Hematopoietic multipotent progenitor cell (in vitro differentiated cells): ENCODE measurements at regions not wholly inside any gene's neighbourhood (a gene's known extent, or its start where the extent isn't known, plus 50 kb on each side); places are given as distances from the start of the nearest gene placed in this dataset.
"Not testable (repeated sequence)": the region's sequence is repeated elsewhere in the genome, so short reads cannot be mapped to it uniquely, and the experiment has no call there.

Experiments used
- DNase-seq, 3 donors: peaks; one replicate each; pipeline ENCODE4 v3.0.0-alpha.2; 2011 to 2015; ENCODE audit warnings: low read depth in 2 of 3, low spot score in 2 of 3

- no peak for DNase-seq
These were observed 486.3 kb upstream of the PROK2 start for GRCh38 chr3:72271216-72271615.

- no peak for DNase-seq
These were observed 485.8 kb upstream of the PROK2 start for GRCh38 chr3:72270730-72271129.

- peak in 2 of 3 donors; percentile 72 to 81 for DNase-seq
These were observed 485.2 kb upstream of the PROK2 start for GRCh38 chr3:72270072-72270681.

GRCh38 chr3:72269475-72269874, 484.5 kb upstream of the PROK2 start:
- no peak for DNase-seq

- DNase-seq: not testable (repeated sequence)
These were observed 482.1 kb upstream of the PROK2 start for GRCh38 chr3:72266921-72267524.

GRCh38 chr3:72266016-72266370, 481.0 kb upstream of the PROK2 start:
- no peak for DNase-seq

GRCh38 chr3:72265256-72266015, 480.5 kb upstream of the PROK2 start:
- no peak for DNase-seq

- DNase-seq: no peak
These were observed 478.5 kb upstream of the PROK2 start for GRCh38 chr3:72263223-72263990.

- DNase-seq: no peak
These were observed 477.8 kb upstream of the PROK2 start for GRCh38 chr3:72262736-72263135.

GRCh38 chr3:72261566-72262564, 476.9 kb upstream of the PROK2 start:
- no peak for DNase-seq

- no peak for DNase-seq
These were observed 475.6 kb upstream of the PROK2 start for GRCh38 chr3:72260588-72260910.

- DNase-seq: no peak
These were observed 475.0 kb upstream of the PROK2 start for GRCh38 chr3:72259755-72260587.

GRCh38 chr3:72258361-72259141, 473.6 kb upstream of the PROK2 start:
- peak in 2 of 3 donors; percentile 35 to 48 for DNase-seq

GRCh38 chr3:72257738-72258137, 472.8 kb upstream of the PROK2 start:
- no peak for DNase-seq

- DNase-seq: no peak
These were observed 472.3 kb upstream of the PROK2 start for GRCh38 chr3:72257203-72257602.

- DNase-seq: no peak
These were observed 471.8 kb upstream of the PROK2 start for GRCh38 chr3:72256716-72257115.

GRCh38 chr3:72255791-72256559, 471.0 kb upstream of the PROK2 start:
- DNase-seq: peak in 2 of 3 donors; percentile 68 to 87

GRCh38 chr3:72255191-72255590, 470.2 kb upstream of the PROK2 start:
- DNase-seq: peak in 1 of 3 donors; percentile 39
